ENCODE measurements at regions not wholly inside any gene's neighbourhood (a gene's known extent, or its start where the extent isn't known, plus 50 kb on each side); places are given as distances from the start of the nearest gene placed in this dataset.

- TF ChIP-seq POLR2AphosphoS5 (IDR thresholded peaks at IDR 0.05; ENCODE audit: low read depth, low read length), result no peak
- no peak for TF ChIP-seq CTCF (IDR thresholded peaks at IDR 0.05; ENCODE audit: control extremely low read depth in 1 of 3, insufficient read depth in 1 of 3, low read depth in 1 of 3, low read length in 3 of 3)
- no peak for TF ChIP-seq TAF1 (IDR thresholded peaks at IDR 0.05; ENCODE audit: low read depth, low read length)
- TF ChIP-seq MAFK (IDR thresholded peaks at IDR 0.05; ENCODE audit: low read depth, low read length), result no peak
- TF ChIP-seq KDM1A (IDR thresholded peaks at IDR 0.05; ENCODE audit: borderline replicate concordance, low read length), result no peak
- TF ChIP-seq RAD21 (IDR thresholded peaks at IDR 0.05 in 1 of 2, conservative IDR thresholded peaks at IDR 0.05 in 1 of 2; ENCODE audit: low read depth in 2 of 2, low read length in 2 of 2), result no peak
- TF ChIP-seq JUN (IDR thresholded peaks at IDR 0.05; ENCODE audit: low read depth, low read length), result no peak
- TF ChIP-seq CHD1 (IDR thresholded peaks at IDR 0.05; ENCODE audit: low read depth, low read length), result no peak
- TF ChIP-seq KDM5A (IDR thresholded peaks at IDR 0.05; ENCODE audit: low read length), result no peak
Measured at GRCh38 chr3:193086681-193087080, 154.3 kb upstream of the PLAAT1 start.
